IPS-NIHi7 (cell line): ENCODE measurements at regions not wholly inside any gene's neighbourhood (a gene's known extent, or its start where the extent isn't known, plus 50 kb on each side); places are given as distances from the start of the nearest gene placed in this dataset.

Experiments used
- DNase-seq: peaks from one replicate; pipeline ENCODE4 v3.0.0; 2012; ENCODE audit warnings: mixed read lengths; ENCODE audit errors: extremely low spot score

DNA sequence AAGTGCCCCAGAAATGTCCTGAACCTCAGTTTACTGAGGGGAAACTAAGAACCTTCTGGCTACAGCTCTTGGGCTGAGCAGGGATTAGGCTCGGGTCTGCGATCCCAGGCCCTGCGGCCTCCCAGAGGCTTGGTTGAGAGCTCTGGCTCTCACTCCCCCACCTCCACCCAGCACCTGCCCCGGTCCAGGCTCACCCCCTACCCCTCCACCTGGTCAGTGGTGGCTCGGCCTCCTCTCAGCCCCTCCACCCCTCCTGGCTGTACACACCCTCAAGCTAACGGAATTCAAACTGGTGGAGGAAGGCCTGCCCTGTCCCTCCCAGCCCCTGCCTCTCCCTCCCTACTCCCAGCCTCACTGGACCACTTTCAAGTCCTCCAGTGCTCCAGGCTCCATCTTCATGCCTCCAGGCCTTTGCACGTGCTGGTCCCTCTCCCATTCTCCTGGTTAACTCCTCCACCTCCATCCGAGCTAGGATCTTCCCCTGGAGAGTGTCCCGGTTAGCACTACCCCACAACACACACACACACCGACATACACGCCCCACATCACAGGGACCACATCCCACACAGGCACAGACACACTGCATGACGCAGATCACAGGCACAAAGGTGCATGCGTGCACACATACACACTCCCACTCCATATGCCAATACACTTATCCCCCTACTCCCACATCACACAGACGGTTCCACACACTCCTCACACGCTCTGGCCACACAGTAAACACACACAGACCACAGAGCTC lies 130.9 kb downstream of the C9orf50 start:
- DNase-seq = no peak

DNA sequence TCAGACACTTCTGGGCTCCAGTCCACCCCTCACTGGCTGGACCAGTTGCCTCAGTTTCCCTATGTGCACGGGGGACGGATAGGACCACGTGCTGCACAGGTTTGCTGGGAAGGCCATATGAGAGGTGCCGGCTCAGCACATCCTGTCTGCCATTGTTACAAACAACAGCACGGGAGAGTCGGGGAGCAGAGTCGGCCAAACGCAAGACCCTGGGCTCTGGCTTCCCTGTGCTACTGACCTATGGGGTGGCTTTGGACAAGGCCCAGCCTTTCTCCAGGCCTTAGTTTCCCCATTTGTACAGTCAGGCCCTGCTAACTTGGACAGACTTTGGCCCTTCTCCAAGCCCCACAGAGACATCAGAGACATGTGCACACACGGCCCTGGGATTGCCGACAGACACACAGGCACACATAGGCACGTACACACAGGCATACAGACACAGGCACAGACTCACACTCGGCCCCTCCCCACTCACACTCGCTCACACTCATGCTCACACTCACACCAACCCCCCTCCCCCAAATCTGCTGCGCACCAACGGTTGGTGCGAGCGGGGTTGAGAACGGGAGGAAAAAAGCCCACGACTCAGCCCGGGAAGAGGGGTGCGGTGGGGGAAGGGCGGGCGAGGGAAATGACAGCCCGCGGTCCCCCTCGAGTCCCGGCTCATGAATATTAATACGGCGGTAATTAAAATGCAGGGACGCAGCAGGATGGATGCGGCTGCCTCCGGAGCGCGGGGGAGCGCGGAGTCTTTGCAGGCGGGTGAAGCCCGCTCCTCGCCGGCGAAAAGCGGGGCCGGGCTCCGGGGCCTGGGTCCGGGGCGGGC lies 133.0 kb downstream of the C9orf50 start:
- no peak for DNase-seq

- no peak for DNase-seq
These were observed 133.9 kb downstream of the C9orf50 start for GRCh38 chr9:129486756-129487657.

- no peak for DNase-seq
These were observed 135.6 kb downstream of the C9orf50 start for GRCh38 chr9:129485145-129485774.

GRCh38 chr9:129484352-129485000 lies 136.4 kb downstream of the C9orf50 start:
- no peak for DNase-seq

DNA sequence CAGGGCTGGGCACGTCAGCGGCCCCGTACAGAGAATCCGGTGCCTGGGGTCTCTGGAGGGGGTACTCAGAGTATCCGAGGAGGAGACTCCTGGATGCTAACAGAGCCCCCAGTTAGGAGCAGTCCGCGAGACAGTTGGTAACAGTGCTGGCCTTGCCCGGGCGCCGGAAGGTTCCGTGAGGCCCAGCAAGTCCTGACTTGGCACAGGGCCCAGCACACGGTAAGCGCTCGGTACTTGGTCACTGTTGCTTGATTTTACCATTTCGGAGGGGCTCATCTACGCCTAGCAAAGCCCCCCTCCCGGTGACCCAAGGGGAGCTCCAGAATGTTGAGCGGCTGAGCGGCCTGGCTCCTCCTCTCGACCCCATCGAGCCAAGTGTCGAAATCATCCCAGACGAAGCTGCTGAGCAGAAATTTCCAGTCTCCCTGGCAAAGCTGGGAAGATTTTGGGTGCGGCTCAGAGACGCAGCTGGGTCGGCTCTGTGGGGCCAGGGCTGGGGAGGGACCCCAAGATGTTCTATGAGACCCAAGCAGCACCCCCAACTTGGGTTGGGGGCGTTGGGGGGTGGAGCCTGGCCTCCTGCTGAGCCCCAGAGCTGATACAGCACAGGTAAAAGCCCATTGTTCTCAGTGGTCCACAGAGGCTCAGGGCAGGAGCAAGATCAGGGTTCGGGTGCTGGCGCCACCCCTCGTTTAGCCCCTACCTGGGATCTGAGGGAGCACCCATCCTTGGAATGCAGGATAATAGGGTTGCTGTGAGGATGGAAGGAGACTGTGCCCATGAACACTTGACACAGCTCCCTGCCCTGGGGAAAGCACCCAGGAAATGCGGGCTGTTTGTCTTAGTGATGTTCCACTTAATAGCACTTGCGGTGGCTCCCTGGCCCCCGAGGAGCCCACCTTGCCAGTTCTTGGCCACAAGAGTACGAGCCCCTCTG lies 137.2 kb downstream of the C9orf50 start:
- no peak for DNase-seq

- no peak for DNase-seq
These were observed 138.1 kb downstream of the C9orf50 start for GRCh38 chr9:129482521-129483414.

DNA sequence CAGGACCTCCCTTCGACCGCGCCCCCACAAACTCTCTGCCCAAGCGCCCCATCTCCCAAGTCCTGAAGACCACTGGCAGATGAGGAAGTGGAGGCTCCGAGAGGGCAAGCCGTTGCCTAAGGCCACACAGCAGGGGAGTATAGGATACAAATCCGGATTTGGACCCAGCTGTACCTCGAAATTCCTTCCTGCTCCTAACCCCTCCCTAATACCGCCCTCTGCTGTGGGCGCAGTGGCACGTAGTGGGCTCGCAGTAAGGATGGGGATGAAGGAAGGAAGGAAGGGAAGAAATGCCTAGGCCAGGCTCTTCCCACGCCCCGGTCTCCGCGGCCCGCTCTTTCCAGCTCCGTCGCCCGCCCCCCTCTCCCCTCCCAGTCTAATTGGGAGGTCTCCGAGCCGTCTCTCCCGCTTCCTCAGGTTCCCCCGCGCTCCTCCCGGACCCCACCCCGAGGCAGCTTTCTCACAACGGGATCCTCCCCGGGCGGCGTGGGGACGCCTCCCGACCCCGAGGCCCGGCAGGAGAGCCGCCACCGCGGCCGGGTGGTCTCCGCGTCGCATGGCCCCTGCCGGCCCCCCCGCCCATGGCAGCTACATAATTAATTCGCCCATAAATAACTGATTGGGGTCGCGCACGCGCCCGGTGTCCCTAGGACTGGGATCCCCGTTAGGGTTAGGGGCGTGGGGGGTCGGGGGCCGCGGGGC lies 138.9 kb downstream of the C9orf50 start:
- no peak for DNase-seq

DNA sequence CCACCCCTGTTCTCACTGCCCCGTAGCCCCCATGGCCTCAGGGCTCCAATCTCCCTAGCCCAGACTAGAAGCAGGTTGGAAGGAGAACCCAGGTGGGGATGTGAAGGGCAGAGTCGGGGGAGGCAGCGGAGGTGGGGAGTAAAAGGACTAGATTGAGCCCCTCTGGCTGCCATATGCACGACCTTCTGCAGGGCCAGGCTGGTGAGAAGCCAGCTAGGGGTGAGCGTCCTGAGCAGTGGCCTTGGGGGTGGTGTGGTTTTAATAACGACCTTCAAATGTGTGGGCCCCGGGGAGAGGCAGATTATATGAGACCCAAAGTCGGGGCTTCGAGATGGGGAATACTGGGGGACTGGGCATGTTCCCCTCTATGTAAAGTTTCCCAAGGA lies 139.5 kb downstream of the C9orf50 start:
- DNase-seq = no peak

DNA sequence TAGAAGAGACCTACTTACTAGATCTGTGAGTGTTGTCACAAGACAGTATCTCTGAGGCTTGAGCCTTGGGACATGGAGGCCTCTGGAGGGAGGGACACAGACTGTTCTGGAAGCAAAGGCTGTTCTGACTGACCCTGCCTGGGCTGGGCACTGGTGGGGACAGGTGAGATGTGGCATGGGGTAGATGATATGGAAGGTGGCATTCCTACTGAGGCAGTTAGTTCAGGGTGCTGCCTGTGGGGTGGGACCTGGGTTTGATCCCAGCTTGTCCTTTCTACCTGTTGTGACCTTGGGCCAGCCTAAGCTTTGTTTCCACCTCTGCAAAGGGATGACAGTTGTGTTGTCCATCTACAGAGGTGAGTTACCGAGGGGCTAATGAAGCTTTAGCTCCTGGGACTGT lies 140.2 kb downstream of the C9orf50 start:
- no peak for DNase-seq

GRCh38 chr9:129480227-129480626 lies 140.7 kb downstream of the C9orf50 start:
- no peak for DNase-seq

DNA sequence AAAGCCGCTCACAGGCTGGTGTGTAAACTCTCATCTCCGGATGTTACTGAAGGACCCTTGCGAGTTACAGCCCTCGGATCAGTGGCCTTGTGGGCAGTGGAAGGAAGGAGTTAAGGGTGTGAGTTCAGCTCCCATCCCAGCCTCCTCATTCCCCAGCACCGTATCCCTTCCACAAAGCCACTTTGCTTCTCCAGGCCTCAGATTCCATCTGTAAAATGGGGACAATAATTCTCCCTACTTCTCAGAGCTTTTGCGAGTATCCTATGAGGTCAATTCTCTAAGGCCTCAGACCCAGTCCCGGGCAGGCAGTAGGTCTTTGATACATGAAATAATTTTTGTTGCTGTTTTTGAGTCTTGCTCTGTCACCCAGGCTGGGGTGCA lies 141.3 kb downstream of the C9orf50 start:
- no peak for DNase-seq

DNA sequence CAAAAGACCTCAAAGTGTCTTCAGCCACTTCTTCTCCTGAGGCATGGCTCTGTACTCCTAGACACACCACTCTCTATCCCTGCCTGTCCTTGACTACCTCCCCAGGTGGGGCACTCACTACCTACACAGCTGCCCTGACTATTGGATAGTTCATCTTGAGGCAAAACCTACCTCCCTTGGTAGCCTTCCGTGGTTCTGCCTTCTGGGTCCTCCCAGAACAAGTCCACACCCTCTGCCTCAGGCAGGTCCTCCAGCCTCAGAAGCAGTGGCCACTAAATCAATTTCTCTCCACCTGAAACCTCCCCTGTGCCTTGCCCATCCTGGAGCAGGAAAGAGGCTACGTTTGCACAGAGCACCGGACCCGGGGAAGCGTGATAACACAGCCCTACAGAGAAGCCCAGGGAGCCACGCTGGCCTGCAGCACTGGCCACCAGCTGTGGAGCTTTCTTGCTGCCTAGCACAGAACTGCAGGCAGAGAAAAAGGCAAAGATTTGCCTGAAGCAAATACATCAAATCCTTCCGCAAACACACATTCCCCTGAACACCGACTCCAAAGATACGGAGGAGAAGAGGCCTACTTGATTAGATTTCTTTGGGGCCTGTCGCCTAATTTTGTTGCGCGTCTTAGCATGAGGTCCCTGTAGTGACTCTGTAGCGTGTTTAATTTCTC lies 141.8 kb downstream of the C9orf50 start:
- no peak for DNase-seq

DNA sequence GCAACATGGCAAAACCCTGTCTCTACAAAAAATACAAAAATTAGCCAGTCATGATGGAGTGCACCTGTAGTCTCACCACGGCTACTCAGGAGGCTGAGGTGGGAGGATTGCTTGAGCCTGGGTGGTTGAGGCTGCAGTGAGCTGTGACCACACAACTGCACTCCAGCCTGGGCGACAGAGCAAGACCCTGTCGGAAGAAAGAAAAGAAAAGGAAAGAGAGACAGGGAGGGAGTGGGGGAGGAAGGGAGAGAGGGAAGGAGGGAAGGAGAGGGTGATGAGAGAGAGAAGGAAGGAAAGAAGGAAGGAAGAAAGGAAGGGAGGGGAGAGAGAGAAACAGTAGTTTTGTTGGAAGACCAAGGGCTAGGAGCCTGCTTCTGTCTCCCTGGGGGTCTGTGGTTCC lies 142.4 kb downstream of the C9orf50 start:
- DNase-seq = no peak

- no peak for DNase-seq
These were observed 143.9 kb downstream of the C9orf50 start for GRCh38 chr9:129476821-129477611.

GRCh38 chr9:129474740-129475404 lies 146.0 kb downstream of the C9orf50 start:
- DNase-seq = no peak
